ENCODE measurements at regions not wholly inside any gene's neighbourhood (a gene's known extent, or its start where the extent isn't known, plus 50 kb on each side); places are given as distances from the start of the nearest gene placed in this dataset.
"Not testable (repeated sequence)": the region's sequence is repeated elsewhere in the genome, so short reads cannot be mapped to it uniquely, and the experiment has no call there.

DNA sequence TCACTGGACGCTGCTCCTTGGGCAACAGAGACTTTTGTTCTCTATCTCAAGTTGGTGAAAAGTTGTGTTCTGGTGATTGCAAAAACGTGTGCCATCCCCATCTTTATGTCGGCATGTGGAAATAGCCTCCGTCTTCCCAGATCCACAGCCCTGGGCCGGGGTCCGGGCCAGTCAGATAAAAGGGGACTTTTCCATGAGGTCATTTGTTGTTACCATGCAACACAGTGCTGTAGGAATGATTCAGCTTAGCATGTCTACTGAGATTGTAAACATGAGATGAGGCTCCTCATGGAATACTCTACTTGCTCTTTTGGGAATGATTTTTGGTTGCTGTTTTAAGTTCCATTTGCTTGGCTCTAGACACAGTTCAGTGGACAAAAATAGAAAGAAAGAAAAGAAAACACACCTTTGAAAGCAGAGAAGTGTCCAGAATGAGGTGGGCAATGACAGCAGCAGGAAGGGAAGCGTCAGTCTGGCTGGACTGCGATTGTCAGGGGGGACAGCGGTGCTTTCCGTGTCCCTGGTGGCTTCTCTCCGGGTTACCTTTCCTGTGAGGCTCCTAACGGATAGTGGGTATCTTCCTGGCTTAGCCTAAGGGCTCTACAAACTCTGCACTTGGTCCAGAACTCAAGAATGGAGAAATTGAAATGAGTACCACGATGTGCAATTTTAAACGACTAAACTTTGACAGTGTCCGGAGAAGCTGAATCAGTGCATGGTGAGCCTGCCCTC, 91.6 kb downstream of the TEX29 start:
- intact Hi-C loops (cut with micrococcal nuclease): no loop called here

- intact Hi-C loops (cut with micrococcal nuclease): no loop called here
These were observed 93.2 kb downstream of the TEX29 start for GRCh38 chr13:111413407-111414187.

DNA sequence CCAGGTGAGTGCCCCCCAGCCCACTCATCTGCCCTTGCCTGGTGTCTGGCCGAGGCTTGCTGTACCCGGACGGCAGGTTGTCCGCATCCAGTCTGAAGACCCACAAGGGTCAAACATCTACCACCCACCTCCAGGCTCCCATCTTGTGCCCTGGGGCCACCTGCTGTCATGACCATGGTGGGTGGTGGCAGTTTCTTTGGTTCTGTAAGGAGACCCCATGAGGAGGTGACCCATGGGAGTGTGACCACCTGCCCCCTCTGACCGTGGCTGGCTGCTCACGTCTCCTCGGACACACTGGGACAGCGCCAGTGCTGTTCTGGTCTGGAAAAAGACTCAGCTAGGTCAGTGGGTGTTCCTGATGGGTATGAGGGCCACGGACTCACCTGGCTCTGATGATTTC, 93.9 kb downstream of the TEX29 start:
- intact Hi-C loops (cut with micrococcal nuclease): no loop called here

DNA sequence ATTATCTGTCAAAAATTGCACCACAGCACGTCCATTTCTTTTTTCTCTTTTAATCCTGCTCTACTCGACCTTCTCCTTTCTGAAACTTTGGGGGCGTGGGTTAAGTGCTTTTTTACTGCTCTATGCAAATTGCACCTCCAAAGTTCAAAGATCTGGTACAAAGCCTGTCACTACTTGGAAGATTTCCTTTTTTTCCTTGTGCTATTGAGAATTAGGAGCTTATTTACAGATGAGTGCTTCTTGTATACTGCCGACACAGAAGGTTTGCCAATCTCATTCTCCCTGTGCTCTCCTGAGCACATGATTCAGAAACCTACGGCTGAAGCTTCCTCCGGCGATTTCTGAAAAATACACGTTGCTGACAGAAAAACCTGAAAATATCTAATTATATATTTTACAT, 94.8 kb downstream of the TEX29 start:
- intact Hi-C loops (cut with micrococcal nuclease): no loop called here

DNA sequence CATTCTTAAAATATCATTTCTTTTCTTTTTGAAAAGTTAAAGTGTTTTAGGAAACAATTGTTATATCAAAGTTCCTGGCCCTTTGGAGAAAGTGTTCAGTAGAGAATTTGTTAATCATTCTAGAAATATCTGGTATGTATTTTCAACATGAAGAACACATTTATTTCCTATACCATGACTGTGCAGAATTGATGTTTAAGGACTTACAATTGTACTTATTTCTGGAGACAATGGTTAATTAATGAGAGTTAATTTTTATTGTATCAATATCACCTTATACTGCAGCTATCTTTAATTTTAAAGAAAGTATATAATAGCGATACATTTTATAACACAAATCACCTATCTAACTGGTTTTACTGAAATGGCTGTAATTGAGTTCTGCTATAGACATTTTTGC, 95.3 kb downstream of the TEX29 start:
- intact Hi-C loops (cut with micrococcal nuclease): no loop called here

GRCh38 chr13:111418101-111418500, 97.7 kb downstream of the TEX29 start:
- intact Hi-C loops (cut with micrococcal nuclease): no loop called here

GRCh38 chr13:111420113-111420876, 99.9 kb downstream of the TEX29 start:
- intact Hi-C loops (cut with micrococcal nuclease): no loop called here

GRCh38 chr13:111421216-111421615, 100.8 kb downstream of the TEX29 start:
- intact Hi-C loops (cut with micrococcal nuclease): no loop called here

DNA sequence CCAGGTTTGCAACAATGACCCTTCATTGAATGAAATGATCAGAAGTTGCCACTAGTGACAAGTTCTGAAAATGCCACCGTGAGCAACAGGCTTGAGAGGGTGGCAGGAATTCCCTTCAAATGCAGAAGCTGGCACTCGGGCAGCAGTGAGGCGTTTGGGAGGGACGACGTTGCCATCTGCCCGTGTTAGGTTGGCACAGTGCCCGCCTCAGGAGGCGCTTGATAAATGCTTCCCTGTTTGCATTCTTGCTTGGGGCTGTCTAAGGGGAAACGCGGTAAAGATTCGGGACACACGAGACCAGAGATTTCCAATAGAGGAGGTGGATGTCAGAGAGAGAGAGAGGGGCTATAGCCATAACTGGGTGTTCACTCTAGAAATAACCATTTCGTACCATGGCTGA, 101.9 kb downstream of the TEX29 start:
- intact Hi-C loops (cut with micrococcal nuclease): no loop called here

DNA sequence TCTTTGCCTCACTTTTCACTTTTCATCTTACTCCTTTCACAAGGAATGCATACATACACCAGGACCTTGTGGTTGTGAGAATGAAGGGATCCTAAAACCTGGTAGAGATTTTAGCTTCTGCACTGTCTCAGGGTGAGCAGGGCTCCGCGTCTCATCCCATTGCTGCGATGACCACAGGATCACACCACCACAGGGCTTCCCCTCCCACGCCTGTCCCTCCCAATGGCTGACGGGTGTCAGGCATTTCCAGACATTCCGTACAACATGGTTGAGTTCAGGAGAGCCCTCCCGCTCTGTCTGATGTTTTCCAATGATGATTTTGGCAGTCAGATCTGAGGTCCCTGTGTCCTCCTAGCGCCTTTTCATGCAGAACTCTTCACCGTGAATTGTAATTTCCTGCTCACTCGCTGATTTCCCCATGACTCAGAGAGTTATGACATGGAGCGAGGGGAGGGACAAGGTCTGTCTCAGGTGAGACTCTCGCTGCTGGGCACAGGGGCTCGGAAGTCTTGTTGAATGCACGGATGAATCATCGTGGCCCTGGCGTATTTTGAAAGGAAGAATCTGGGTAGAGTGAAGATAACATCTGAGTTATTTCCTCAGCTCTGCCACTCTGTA, 102.8 kb downstream of the TEX29 start:
- intact Hi-C loops (cut with micrococcal nuclease): no loop called here

GRCh38 chr13:111424134-111424533, 103.7 kb downstream of the TEX29 start:
- intact Hi-C loops (cut with micrococcal nuclease): no loop called here

- intact Hi-C loops (cut with micrococcal nuclease): no loop called here
These were observed 104.9 kb downstream of the TEX29 start for GRCh38 chr13:111425326-111425725.

DNA sequence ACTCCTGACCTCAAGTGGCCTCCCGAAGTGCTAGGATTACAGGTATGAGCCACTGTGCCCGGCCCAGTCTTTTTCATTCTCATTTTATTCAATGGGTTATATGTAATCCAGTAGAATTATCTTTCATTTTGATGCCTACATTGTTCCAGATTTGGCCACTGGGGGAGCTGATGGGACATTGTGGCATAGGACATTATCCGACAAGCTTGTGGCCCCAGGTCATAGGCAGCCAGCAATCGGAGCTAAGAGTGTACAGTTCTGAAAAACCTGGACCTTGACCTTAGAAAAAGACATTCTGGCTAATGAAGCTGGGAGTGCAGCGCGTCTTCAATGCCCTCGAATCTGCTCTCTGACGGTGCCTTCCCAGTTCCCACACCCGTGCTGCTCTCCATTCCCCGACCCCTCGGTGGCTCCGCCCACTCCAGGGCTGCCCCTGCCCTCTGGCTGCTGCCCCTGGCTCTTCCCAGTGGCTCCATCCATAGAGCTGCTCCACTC, 108.7 kb downstream of the TEX29 start:
- intact Hi-C loops (cut with micrococcal nuclease): no loop called here

DNA sequence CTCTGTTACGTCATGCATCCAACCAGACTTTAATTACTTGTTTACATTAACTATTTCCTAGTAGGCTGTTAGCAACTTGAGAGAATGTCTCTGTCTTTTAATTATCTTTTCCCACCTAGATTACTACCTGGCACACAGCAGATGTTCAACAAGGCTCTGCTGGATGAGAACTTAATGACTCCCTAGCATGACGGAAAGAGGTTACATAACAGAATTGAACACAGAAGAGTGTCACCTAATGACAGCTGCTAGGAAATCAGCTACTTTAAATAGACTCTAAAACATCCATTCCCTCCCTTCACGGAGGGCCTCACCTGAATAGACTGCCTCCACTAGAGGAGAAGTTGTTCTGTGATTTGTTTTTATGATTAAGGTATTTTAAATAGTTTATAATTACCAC, 110.8 kb downstream of the TEX29 start:
- intact Hi-C loops (cut with micrococcal nuclease): no loop called here

DNA sequence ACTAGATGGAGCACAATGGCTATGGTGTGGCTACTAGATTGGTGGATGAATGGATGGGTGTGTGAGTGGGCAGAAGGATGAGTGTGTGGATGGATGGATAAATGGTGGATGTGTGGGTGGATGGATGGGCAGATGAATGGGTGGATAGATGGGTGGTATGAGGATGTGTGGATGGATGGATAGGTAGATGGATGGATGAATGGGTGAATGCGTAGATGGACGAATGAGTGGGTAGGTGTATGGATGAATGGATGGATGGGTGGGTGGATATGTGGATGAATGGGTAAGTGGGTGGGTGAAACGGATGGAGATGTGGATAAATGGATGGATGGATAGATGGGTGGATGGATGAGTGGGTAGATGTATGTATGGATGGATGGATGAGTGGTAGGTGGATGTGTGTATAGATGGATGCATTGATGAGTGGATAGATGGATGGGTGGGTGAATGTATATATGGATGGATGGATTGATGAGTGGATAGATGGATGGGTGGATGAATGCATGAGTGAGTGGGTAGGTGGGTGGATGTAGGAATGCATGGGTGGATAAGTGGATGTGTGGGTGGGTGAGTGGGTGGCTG, 114.2 kb downstream of the TEX29 start:
- intact Hi-C loops (cut with micrococcal nuclease): no loop called here

- intact Hi-C loops (cut with micrococcal nuclease): no loop called here
These were observed 116.0 kb downstream of the TEX29 start for GRCh38 chr13:111436446-111436845.

GRCh38 chr13:111437417-111437816, 117.0 kb downstream of the TEX29 start:
- intact Hi-C loops (cut with micrococcal nuclease): no loop called here

GRCh38 chr13:111437856-111438547, 117.6 kb downstream of the TEX29 start:
- intact Hi-C loops (cut with micrococcal nuclease): no loop called here

- intact Hi-C loops (cut with micrococcal nuclease): not testable (repeated sequence)
These were observed 120.0 kb downstream of the TEX29 start for GRCh38 chr13:111440492-111440891.

DNA sequence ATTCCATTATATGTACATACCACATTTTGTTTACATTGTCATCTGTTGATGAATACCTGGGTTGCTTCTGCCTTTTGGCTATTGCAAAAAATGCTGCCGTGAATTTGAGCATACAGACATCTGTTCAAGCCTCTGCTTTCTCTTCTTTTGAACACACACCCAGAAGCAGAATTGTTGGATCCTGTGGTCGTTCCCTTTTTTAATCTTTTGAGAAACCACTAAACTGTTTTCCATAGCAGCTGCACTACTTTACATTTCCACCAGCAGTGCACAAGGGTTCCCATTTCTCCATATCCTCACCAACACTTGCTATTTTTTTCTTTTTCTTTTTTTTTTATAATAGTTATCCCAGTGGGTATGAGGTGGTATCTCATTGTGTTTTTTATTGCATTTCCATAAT, 123.5 kb downstream of the TEX29 start:
- intact Hi-C loops (cut with micrococcal nuclease): no loop called here

DNA sequence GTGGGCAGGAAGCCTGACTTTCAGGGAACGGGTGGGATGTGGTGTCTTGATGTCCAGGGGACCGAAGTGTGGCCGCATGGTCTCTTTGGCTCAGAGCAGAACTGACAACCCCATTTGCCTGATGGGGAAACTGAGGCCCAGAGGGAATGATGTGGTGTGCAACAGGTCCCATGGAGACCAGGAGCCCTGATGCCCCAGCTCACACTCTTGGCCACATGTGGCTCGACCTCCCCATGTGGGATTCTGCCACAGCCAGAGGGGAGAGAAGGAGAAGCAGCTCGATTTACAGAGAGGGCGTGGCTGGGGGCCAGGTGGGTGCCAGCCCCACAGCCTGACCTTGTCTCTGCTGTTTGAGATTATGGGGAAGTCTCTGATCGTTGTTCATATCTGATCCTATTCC, 128.1 kb downstream of the TEX29 start:
- intact Hi-C loops (cut with micrococcal nuclease): no loop called here
